CD4-positive, alpha-beta T cell treated with Interferon alpha-2 for 1 hour (primary cell): ENCODE measurements at regions not wholly inside any gene's neighbourhood (a gene's known extent, or its start where the extent isn't known, plus 50 kb on each side); places are given as distances from the start of the nearest gene placed in this dataset.

Experiments used
- DNase-seq, 2 donors: peaks; one replicate each; pipeline ENCODE4 v3.0.0-alpha.2; 2020 to 2022

DNA sequence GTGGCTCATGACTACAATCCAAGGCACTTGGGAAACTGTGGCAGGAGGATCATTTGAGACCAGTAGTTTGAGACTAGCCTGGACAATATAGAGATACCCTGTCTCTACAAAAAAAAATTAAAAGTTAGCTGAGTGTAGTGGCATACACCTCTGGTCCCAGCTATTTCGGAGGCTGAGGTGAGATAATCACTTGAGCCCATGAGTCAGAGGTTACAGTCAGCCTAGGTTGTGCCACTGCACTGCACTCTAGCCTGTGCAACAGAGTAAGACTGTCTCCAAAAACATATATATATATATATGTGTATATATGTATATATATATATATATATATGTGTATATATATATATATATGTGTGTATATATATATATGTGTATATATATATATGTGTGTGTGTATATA, 890.8 kb downstream of the NLGN4Y start:
- no peak for DNase-seq

DNA sequence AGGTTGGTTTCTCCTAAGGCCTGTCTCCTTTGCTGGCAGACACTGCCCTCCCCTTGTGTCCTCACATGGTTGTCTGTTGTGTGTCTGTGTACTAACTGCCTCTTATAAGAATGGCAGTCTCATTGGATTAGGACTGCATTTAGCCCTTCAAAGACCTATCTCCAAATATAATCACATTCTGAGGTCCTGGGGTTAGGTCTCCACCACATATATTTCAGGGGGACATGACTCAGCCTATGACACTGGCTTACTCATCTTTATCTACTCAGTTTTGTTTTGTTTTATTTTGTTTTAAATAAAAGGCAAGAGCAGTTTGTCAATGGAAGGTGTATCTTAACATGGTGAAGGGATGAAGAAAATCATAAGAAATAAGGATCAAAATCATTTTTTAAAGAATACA, 894.3 kb downstream of the NLGN4Y start:
- no peak for DNase-seq

DNA sequence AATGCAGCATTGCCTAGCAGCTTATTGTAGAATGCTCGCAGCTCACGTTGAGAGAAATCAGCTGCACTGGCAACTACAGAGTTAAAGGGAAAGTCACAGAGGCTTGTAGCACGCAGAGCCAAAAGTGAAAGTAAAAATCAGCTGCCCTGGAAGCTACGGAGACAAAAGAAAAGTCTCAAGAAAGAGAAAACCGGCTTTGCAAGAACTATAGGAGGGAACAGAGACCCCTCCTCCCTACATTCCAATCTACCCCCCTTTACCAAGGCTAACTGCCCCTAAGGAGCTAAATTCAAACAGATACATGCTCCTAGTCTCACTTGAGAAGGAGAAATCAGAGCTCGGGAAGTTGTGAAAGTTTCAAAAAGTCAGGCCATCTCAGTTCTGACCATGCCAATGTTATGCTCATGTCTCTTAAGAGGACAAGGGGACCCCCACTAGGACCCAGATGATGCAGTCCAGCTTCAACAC, 900.4 kb downstream of the NLGN4Y start:
- peak in 1 of 2 donors; percentile 51 for DNase-seq

DNA sequence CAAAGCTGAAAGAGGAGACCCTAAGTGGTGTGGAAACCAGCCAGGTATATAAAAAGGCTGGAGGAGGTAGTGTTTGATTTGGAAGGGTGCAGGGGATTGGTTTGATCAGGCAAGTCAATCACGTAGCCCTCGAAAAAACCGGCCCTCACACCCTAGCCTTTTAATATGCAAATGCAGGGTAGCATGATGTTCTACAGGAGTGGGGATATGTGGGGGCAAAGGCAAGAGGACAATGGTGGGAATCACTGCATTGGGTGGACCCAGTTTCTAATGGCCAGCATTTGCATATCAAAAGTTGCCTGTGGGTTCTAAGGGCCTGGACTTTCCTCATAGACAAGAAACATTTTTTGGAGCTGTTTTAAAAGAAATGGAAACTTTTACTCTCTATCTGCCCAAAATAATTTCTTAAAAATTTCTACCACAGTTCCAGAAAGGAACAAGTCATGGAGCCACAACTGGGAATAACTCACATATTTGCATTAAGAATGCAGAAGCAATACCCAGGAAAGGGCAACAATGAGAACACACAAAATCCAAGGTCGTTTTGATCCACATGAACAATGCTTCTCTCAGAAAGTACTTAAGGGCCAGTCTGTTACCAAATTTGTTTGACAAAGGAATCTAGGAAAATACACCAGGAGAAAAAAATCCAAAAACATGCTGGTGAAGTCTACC, 915.8 kb downstream of the NLGN4Y start:
- DNase-seq, result no peak

DNA sequence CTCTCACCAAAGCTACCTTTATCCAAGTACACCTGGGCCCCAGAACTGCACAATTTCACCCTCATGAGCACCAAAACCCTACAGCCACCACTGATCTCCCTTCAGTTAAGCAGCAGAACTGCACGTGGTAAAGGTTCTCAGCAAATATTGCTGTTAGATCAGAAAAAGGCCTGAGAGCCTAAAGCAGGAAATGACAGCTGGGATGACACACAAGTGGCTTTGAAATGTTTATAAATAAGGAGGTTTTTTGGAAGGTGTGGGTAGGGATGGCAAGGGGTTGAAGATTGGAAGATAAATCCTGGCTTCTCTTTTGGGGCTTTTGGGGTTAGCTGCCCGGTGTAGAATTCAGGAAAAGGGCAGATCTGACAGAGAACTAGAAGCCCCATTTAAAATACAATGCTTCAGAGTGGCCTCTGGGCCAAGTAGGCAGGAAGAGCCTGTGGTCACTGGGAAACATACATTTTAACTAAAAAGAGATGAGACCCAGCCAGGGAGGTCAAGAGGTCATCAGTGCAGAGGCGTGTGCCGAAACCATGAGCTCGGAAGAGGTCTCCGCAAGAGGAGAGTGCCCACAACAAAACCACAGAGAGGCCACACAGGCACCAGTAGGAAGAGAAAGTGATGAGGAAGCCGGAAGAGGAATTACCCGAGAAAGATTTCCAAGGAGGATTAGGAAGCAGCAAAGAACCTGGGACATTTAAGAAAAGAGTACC, 916.5 kb downstream of the NLGN4Y start:
- no peak for DNase-seq

DNA sequence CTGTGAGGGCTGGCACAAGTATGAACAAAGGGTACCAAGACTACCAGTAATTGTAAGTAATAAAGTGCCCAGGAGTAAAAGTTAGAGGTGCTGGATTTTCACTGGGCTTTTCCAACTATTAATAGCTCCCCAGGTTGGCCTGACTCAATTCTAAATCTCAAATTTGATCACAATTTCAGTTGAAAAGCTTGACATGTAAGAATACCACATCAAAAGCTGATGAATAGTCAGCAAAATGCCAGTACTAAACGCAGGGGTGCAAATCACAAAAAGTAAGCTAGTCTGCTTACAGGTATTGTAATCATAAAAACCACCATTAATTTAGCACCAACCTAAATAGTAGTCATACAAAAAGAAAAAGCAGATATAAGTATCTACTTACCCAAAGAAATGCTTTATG, 917.5 kb downstream of the NLGN4Y start:
- DNase-seq, result no peak

DNA sequence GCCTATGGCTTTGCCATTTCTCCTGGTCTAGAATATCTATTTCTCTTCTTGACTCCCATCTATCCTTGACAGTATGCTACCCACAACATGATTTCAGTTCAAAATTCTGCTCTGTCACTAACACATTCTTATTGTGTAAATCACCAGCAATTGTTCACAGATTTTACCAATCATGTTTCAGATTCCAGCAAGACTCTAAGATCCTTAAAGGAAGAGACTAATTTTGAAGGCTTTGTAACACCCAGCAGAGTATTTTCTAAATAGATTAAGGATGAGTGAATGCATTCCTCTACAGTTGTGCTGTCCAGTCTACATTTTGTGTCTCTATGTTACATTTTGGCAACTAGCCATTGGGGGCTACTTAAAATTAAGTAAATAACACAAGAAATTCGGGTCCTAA, 921.5 kb downstream of the NLGN4Y start:
- DNase-seq, result no peak

DNA sequence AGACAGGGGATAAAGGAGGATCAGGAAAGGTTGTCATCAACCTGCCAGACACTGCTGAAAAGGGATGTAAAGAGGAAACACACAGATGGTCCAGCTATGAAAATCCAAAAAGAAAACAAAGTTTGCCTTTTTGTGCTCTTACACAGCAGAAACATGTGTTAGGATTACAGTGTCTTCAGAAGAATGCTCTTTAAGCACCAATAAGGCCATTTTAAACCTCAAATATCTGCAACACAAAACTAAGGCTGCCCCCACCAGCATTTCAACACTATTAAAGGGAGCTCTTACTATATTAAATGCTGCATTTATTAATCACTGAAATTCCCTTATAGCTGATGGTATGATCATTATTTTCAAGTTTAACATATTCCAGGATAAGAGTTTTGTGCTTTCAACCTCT, 922.5 kb downstream of the NLGN4Y start:
- DNase-seq, result no peak

DNA sequence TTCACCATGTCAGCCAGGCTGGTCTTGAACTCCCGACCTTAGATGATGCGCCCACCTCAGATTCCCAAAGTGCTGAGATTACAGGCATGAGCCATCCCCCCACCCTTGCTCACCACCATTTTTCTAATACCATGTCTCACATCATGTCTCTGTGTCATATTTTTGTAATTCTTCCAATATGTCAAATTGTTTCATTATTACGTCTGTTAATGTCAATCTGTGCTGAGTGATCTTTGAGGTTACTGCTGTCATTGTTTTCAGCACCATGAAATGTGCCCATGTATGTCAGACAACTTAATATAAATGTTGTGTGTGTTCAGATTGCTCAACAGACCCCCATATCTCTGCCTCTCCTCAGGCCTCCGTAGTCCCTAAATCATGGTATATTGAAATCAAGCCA, 923.6 kb downstream of the NLGN4Y start:
- DNase-seq, result no peak

DNA sequence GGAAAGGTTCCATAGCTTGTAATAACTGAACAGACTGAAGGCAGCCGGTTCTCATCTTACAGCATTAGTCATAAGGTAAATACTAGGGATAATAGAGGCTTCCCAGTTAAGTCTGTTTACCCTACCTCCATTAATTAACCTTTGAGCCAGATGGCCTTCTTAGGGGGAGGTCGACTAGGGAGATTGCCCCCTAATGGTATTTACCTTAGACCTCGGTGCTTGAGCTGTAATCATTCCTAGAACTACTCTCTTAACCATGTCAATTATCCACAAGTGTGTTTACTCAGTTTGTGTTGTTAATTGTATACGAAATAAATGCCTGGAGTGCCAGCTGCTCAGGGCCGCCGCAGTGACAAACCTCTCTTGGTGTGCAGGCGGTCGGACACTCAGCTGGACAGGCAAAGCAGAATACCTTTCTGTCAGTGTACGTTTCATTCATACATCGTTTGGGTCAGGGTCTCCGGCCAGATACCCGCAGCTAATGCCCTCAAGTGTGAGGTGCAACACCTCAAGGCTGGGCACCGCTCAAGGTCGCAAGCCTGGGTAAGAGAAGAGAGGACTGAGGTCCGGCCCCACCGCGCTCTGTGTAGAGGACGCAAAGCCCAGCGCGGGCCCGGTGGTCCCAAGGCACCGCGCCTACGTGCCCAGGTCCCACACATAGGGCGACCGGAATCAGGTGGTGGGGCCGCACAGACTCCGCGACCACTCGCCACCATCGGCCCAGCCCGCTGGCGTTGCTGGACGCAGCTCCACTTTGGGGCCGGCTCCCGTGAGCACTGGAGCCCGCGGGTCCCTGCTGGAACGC, 931.0 kb downstream of the NLGN4Y start:
- no peak for DNase-seq

DNA sequence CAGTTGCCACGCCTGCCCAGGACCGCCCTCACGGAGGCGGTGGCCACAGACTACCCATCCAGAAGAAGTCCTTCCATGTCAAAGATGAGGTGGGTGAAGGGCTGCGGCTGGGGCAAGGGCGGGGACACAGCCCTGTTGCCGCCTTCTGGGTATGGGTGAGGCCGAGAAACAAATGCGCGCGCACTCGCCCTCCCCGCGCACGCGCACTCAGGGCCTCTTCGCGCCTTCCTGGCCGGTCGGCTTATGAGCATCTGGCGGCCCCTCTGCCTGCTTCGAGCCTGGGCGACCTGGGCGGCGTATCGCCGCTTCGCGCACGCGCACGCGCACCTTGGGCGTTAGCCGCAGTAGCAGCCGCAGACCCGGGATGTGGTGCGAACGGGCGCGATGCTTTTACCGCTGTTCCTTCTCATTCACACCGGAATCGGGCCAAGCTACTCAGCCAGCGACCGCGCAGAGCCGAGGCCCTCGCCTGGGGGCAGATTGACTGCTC, 931.7 kb downstream of the NLGN4Y start:
- DNase-seq, result peak in 1 of 2 donors; percentile 91

DNA sequence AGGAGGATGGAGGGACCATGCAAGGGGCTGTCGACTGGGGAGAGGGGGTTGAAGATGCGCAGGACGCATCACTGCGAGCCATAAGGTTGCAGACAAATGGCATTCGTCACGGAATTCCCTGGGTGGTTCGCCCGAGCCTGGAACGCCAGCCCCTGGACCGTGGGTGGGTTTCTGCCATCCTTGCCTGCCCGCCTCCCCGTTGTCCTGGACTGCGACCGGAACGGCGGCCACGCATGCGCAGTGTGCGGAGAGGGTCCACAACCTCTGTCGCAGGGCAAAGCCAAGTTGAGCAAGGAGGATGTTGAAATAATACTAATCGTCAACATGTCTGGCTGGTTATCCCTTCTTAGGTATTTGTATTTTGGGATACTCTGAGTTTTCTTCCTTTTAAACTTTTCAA, 932.2 kb downstream of the NLGN4Y start:
- DNase-seq, result no peak

DNA sequence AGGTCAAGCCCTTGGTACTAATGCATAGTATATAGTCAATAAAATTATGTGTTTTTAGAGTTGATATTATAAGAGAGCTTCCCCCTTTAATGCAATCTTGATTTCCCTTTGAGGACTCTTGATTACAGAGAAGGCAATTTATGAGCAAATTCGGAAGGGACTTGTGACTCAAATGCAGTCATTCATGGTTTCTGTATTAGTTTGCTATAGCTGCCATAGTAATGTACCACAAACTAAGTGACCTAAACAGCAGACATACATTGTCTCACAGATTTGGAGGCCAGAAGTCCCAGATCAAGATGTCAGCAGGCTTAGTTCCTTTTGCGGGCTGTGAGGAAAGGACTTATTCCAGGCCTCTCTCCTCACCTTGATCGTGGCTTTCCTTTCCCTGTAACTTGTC, 933.4 kb downstream of the NLGN4Y start:
- DNase-seq, result no peak

DNA sequence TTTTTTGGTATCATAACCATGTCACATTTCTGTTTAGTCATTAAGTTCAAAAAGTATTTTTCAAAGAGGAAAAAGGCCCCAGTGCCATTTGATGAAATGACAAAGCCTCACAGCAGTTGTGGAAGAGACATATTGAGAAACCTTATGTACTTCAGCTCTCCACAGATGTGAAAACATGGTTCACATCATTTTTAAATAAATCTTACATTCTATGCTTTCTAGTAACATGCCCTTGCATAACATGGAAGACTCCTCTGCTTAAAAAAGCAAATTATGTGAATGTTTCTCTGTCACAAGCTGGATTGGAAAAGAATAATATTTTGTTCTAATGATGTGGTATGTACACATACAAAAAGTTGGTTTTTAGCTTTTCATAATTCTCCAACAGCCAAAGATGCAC, 934.1 kb downstream of the NLGN4Y start:
- DNase-seq, result no peak

DNA sequence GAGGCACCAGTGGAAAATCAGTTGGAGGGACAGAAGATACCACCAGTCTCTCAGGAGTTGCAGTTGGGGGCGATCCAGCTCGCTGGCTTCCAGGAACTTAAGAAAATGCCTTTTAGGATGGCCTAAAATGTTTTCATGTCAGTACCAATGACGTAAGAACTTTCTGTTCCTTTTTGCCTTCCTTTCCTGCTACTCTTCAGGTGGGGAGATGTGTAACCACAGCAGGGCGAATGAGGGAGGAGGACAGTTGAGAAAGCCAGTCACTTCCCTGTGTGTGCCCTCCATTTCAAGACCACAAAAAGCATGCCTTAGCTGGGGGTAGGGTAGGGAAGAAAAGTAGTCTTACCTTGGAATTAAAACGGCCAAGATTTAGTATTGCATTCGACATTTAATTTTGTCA, 941.6 kb downstream of the NLGN4Y start:
- no peak for DNase-seq

DNA sequence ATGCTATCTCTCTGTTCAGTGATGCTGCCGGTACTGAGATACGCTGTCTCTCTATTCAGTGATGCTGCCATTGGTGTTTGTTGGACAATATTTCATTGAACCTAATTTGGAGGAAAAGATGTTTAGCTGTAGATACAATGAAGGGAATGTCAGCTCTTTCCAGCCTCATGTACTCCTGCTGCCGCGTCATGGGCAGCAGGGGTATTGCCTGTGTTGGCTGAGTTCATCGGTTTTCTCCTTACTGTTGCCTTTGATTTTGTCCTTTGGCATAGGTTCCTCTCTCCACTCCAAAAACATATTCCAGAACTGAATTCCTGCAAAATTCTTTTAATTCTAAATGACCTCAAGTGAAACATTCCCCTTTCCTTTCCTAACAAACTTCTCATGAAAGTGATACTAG, 942.6 kb downstream of the NLGN4Y start:
- no peak for DNase-seq

DNA sequence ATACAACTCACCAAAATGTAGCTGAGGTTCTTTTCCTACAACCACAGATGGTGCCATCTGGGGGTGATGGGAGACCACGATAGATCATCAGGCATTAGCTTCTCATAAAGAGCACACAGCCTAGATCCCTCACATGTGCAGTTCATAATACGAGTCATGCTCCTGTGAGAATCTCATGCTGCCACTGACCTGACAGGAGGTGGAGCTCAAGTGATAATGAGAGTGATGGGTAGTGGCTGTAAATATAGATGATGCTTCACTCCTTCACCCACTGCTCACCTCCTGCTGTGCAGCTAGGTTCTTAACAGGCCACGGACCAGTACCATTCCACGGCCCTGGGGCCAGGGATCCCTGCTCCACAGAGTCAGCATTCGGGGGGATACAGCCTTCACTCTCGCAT, 943.8 kb downstream of the NLGN4Y start:
- DNase-seq, result no peak

DNA sequence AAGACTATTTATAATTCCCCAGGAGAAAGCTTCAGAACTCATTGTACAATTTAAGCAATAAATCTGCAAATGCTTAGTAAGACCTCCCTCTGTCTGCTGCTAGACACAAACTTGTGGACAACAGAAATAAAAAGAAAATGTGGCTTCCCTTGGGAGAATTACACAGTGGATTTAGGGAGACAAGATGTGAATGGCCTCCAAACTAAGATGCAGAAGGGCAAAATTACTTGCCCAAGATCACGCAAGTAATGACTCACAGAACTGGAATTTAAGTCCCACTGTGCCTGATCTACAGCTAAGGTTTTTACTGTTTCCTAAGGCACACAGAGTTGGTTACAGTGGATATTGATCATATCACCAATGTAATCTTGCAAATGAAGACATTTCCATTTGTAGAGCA, 947.0 kb downstream of the NLGN4Y start:
- no peak for DNase-seq

DNA sequence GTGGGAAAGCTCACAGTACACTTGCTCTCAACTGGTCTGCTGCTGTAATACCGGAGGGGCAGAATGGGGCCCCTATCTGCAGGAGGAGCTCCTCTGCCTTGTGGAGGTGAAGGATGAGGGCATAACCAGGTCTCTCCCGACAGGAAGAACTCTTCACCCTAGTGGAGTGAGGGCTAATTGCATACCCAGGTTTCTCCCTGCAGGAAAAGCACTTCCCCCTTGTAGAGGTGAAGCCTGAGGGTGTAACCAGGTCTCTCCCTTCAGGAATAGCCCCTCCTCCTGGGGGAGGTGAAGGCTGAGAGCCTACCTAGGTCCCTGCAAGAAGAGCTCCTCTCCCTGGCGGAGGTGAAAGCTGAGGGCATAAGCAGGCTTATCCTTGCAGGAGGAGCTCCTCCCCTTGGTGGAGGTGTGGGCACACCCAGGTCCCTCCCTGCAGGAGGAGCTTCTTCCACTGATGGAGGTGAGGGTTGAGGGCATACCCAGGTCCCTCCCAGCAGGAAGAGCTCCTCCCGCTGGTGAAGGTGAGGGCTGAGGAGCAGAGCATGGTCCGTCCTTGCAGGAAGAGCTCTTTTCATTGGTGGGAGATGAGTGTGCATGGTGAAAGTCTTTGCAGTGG, 954.1 kb downstream of the NLGN4Y start:
- DNase-seq, result no peak

DNA sequence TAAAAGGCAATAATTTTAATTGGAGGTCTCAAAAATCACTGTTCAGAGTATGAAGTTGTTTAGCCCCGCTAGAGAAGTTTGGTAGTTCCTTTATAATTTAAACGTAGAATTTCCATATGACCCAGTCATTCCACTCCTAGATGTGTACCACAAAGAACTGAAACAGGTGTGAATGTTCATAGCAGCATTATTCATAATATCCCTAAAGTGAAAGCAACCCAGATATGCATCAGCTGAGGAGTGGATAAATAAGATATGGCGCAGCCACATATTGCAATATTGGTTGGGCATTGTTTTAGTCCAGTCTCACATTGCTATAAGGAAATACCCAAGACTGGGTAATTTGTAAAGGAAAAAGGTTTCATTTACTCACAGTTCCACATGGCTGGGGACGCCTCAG, 976.2 kb downstream of the NLGN4Y start:
- DNase-seq, result no peak

DNA sequence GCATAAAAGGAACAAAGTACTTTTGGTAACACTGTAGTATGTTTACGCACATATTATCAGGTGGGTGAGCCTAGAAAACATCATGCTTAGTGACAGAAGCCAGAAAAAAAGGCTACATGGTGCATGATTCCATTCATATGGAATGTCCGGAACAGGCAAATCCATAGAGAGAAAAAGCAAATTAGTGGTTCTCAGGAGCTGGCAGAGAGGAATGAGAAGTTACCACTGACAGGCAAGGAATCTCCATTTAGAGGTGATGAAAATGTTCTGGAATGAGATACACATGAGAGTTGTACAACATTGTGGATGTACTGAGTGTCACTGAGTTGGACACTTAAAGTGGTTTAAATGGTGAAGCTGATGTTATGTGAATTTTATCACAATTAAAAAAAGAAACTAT, 976.9 kb downstream of the NLGN4Y start:
- DNase-seq, result no peak

DNA sequence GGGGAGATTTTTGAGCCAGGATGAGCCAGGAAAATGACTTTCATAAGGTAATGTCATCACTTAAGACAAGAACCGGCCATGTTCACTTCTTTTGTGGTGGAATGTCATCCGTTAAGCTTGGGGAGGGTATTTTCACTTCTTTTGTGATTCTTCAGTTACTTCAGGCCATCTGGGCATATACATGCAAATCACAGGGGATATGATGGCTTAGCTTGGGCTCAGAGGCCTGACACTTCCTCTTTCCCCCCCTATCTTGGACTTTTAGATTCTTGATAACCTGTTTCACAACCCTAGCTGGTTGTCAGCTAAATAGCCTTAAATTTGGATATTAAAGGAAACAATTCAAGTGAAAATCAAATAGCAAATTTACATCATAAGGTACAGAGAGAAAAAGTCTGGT, 986.0 kb downstream of the NLGN4Y start:
- no peak for DNase-seq

DNA sequence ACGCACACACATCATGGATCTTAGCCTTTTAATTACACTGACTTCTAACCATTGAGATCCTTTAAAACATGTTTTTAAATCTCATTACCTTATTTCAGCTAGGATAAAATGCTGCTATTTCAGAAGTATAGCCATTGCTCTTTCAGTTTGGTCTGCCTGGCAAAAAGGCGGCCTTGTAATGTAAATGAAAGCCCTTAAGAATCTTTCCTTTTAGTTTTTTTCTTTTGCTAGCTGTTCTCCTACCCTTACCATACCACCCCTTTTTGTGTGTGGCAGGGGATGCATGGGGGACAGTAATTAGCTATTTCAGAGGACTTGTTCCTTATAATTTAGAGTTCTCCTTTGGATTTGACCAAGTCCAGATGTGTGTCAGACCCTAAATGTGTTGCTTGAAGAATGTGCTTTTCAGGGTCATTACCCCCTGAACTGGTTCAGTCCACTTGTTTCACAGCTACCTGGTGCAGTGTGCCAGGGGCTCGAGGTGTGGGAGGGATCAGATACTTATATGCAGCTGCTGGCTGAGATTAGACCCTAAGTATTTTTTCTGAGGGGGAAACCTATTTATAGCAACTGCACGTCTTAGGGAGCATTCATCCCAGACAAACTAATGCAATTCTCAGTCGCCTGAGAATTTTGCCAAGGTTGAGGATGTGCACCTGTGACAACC, 986.8 kb downstream of the NLGN4Y start:
- DNase-seq, result no peak
